ENCODE measurements at regions not wholly inside any gene's neighbourhood (a gene's known extent, or its start where the extent isn't known, plus 50 kb on each side); places are given as distances from the start of the nearest gene placed in this dataset.

GRCh38 chr12:20125276-20125798 is 243.0 kb upstream of the PDE3A start:
- Histone ChIP-seq H3K9me3 (no peaks in the 10 kb centered on the region), H3K36me3 (ENCODE audit: control insufficient read depth, insufficient read depth, low read length) (no peaks in the 10 kb centered on the region), H3K4me1 (no peaks in the 10 kb centered on the region), H3K27me3 (replicated peaks; ENCODE audit: control insufficient read depth, insufficient read depth, low read length) (no peaks in the 10 kb centered on the region), H3K4me3 (ENCODE audit: low read depth, low read length) (no peak overlapping the region)
- Mint-ChIP-seq H3K9me3 (ENCODE audit: unreplicated experiment) (no peaks in the 10 kb centered on the region), H3K4me3 (ENCODE audit: unreplicated experiment) (no peak overlapping the region), H3K36me3 (ENCODE audit: insufficient read depth, unreplicated experiment) (no peaks in the 10 kb centered on the region), H3K27me3 (ENCODE audit: insufficient read depth, unreplicated experiment) (peaks cover 3% of the 10 kb centered on the region), H3K27ac (ENCODE audit: unreplicated experiment) (no peak overlapping the region), H3K4me1 (ENCODE audit: low read depth, unreplicated experiment) (no peaks in the 10 kb centered on the region)
- POLR2A ChIA-PET = no interaction called here
- CTCF ChIA-PET = no interaction called here
- no peak for DNase-seq
- intact Hi-C loops (cut with micrococcal nuclease; ENCODE audit: unreplicated experiment) = loop anchor here (10.0 kb wide), 1 partner anchor 249 kb away; no protein-coding TSS in a partner anchor
- TF ChIP-seq, protein P1, sequence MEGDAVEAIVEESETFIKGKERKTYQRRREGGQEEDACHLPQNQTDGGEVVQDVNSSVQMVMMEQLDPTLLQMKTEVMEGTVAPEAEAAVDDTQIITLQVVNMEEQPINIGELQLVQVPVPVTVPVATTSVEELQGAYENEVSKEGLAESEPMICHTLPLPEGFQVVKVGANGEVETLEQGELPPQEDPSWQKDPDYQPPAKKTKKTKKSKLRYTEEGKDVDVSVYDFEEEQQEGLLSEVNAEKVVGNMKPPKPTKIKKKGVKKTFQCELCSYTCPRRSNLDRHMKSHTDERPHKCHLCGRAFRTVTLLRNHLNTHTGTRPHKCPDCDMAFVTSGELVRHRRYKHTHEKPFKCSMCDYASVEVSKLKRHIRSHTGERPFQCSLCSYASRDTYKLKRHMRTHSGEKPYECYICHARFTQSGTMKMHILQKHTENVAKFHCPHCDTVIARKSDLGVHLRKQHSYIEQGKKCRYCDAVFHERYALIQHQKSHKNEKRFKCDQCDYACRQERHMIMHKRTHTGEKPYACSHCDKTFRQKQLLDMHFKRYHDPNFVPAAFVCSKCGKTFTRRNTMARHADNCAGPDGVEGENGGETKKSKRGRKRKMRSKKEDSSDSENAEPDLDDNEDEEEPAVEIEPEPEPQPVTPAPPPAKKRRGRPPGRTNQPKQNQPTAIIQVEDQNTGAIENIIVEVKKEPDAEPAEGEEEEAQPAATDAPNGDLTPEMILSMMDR (IDR thresholded peaks at IDR 0.05; ENCODE audit: insufficient read depth in 1 of 2, low read depth in 1 of 2, low read length in 1 of 2, severe bottlenecking in 1 of 2, unreplicated experiment in 1 of 2) = no peak
- no TSS peak for BruUV-seq (replicated peaks)

GRCh38 chr12:20126601-20127000 is 241.7 kb upstream of the PDE3A start:
- peaks cover 3% of the 10 kb centered on the region for H3K27me3 Mint-ChIP-seq (ENCODE audit: insufficient read depth, unreplicated experiment)

GRCh38 chr12:20127413-20127812 is 240.9 kb upstream of the PDE3A start:
- H3K36me3 ChIP-seq (ENCODE audit: control insufficient read depth, insufficient read depth, low read length) = no peaks in the 10 kb centered on the region
- H3K27ac Mint-ChIP-seq (ENCODE audit: unreplicated experiment) = no peak overlapping the region
- no peaks in the 10 kb centered on the region for H3K36me3 Mint-ChIP-seq (ENCODE audit: insufficient read depth, unreplicated experiment)
- H3K27me3 ChIP-seq (replicated peaks; ENCODE audit: control insufficient read depth, insufficient read depth, low read length) = no peaks in the 10 kb centered on the region
- DNase-seq = no peak
- POLR2A ChIA-PET = no interaction called here
- intact Hi-C loops (cut with micrococcal nuclease; ENCODE audit: unreplicated experiment) = loop anchor here (10.0 kb wide), 1 partner anchor 247 kb away; no protein-coding TSS in a partner anchor
- H3K9me3 ChIP-seq = no peaks in the 10 kb centered on the region
- no peak overlapping the region for H3K4me3 Mint-ChIP-seq (ENCODE audit: unreplicated experiment)
- no peaks in the 10 kb centered on the region for H3K9me3 Mint-ChIP-seq (ENCODE audit: unreplicated experiment)
- CTCF ChIA-PET = no interaction called here
- TF ChIP-seq, protein P1 (IDR thresholded peaks at IDR 0.05; ENCODE audit: insufficient read depth in 1 of 2, low read depth in 1 of 2, low read length in 1 of 2, severe bottlenecking in 1 of 2, unreplicated experiment in 1 of 2) = no peak
- no peaks in the 10 kb centered on the region for H3K4me1 Mint-ChIP-seq (ENCODE audit: low read depth, unreplicated experiment)
- H3K4me1 ChIP-seq = no peaks in the 10 kb centered on the region
- H3K4me3 ChIP-seq (ENCODE audit: low read depth, low read length) = no peak overlapping the region
- no TSS peak for BruUV-seq (replicated peaks)
- H3K27me3 Mint-ChIP-seq (ENCODE audit: insufficient read depth, unreplicated experiment) = no peaks in the 10 kb centered on the region

More at GRCh38 chr12:20126601-20127000, 241.7 kb upstream of the PDE3A start:
- TF ChIP-seq, protein P1 (IDR thresholded peaks at IDR 0.05; ENCODE audit: insufficient read depth in 1 of 2, low read depth in 1 of 2, low read length in 1 of 2, severe bottlenecking in 1 of 2, unreplicated experiment in 1 of 2) = no peak
- CTCF ChIA-PET = no interaction called here
- no peaks in the 10 kb centered on the region for H3K9me3 ChIP-seq
- no peak overlapping the region for H3K27ac Mint-ChIP-seq (ENCODE audit: unreplicated experiment)
- BruUV-seq (replicated peaks) = no TSS peak
- no peaks in the 10 kb centered on the region for H3K36me3 ChIP-seq (ENCODE audit: control insufficient read depth, insufficient read depth, low read length)
- H3K27me3 ChIP-seq (replicated peaks; ENCODE audit: control insufficient read depth, insufficient read depth, low read length) = no peaks in the 10 kb centered on the region
- POLR2A ChIA-PET = no interaction called here
- no peaks in the 10 kb centered on the region for H3K36me3 Mint-ChIP-seq (ENCODE audit: insufficient read depth, unreplicated experiment)
- no peaks in the 10 kb centered on the region for H3K4me1 Mint-ChIP-seq (ENCODE audit: low read depth, unreplicated experiment)
- H3K4me3 Mint-ChIP-seq (ENCODE audit: unreplicated experiment) = no peak overlapping the region
- intact Hi-C loops (cut with micrococcal nuclease; ENCODE audit: unreplicated experiment) = loop anchor here (10.0 kb wide), 1 partner anchor 248 kb away; no protein-coding TSS in a partner anchor
- no peak overlapping the region for H3K4me3 ChIP-seq (ENCODE audit: low read depth, low read length)
- H3K4me1 ChIP-seq = no peaks in the 10 kb centered on the region
- no peak for DNase-seq
- H3K9me3 Mint-ChIP-seq (ENCODE audit: unreplicated experiment) = no peaks in the 10 kb centered on the region
